ENCODE measurements at regions not wholly inside any gene's neighbourhood (a gene's known extent, or its start where the extent isn't known, plus 50 kb on each side); places are given as distances from the start of the nearest gene placed in this dataset.

DNA sequence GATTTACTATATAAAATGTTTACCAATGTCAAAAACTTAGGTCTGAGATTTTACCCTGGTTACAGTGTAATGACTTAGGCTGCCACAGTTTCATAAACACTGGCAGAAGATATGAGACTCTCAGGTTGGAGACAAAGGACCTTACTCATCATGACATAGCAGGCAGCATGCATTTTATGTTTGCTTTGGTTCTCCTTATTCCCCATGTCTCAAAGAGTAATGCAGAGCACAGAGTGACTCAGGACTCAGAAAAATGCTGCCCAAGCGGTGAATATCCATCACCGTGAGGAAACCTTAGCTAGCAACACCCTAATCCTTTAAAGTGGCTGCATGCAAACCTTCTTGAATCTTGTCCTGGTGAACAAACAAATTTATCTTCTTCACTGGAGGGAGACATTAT lies 112.1 kb upstream of the EYS start:
- FAIRE-seq (no peak), DNase-seq (ENCODE audit: low read depth, low spot score) (no peak)
- POLR2A ChIA-PET = no interaction called here
- intact Hi-C loops (cut with micrococcal nuclease) (no loop called here), dilution Hi-C loops (cut with MboI; ENCODE audit: extremely low pct_ligation_motif_present, low sequenced_read_pairs) (no loop called here)
- Histone ChIP-seq H2AFZ (ENCODE audit: low read depth, low read length) (no peak overlapping the region), H3K4me1 (ENCODE audit: control insufficient read depth, extremely low read depth, insufficient read depth, low read length) (no peaks in the 10 kb centered on the region), H3K9me3 (replicated peaks; ENCODE audit: control insufficient read depth, insufficient read depth, low read length) (no peaks in the 10 kb centered on the region), H3K79me2 (ENCODE audit: control insufficient read depth, insufficient read depth, low read length) (no peaks in the 10 kb centered on the region), H3K9me1 (replicated peaks; ENCODE audit: control insufficient read depth, extremely low read depth, insufficient read depth, low read length) (no peaks in the 10 kb centered on the region), H3K4me3 (replicated peaks in 1 of 3; ENCODE audit: insufficient read depth in 1 of 3, low read depth in 1 of 3, low read length in 3 of 3) (no peak overlapping the region), H3K9ac (replicated peaks; ENCODE audit: extremely low read depth, insufficient read depth, low read length) (no peak overlapping the region), H4K20me1 (replicated peaks; ENCODE audit: control insufficient read depth, extremely low read depth, insufficient read depth, low read length) (no peaks in the 10 kb centered on the region), H3K27ac (ENCODE audit: insufficient read depth, low read depth, low read length) (no peak overlapping the region), H3K36me3 (ENCODE audit: control insufficient read depth in 2 of 2, extremely low read depth in 1 of 2, insufficient read depth in 2 of 2, low read length in 2 of 2) (no peaks in the 10 kb centered on the region), H3K27me3 (ENCODE audit: control insufficient read depth in 2 of 2, insufficient read depth in 2 of 2, low read length in 2 of 2) (no peaks in the 10 kb centered on the region), H3K4me2 (ENCODE audit: insufficient read depth, low read length) (no peak overlapping the region)
- CTCF ChIA-PET = no interaction called here
- no TSS peak for BruUV-seq (replicated peaks)
- TF ChIP-seq, protein P1, sequence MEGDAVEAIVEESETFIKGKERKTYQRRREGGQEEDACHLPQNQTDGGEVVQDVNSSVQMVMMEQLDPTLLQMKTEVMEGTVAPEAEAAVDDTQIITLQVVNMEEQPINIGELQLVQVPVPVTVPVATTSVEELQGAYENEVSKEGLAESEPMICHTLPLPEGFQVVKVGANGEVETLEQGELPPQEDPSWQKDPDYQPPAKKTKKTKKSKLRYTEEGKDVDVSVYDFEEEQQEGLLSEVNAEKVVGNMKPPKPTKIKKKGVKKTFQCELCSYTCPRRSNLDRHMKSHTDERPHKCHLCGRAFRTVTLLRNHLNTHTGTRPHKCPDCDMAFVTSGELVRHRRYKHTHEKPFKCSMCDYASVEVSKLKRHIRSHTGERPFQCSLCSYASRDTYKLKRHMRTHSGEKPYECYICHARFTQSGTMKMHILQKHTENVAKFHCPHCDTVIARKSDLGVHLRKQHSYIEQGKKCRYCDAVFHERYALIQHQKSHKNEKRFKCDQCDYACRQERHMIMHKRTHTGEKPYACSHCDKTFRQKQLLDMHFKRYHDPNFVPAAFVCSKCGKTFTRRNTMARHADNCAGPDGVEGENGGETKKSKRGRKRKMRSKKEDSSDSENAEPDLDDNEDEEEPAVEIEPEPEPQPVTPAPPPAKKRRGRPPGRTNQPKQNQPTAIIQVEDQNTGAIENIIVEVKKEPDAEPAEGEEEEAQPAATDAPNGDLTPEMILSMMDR (IDR thresholded peaks at IDR 0.05; ENCODE audit: extremely low read depth in 1 of 2, insufficient read depth in 1 of 2, low read depth in 1 of 2, low read length in 2 of 2) = no peak
- TF ChIP-seq, protein P2, sequence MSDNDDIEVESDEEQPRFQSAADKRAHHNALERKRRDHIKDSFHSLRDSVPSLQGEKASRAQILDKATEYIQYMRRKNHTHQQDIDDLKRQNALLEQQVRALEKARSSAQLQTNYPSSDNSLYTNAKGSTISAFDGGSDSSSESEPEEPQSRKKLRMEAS (IDR thresholded peaks at IDR 0.05; ENCODE audit: insufficient read depth, insufficient read length) = no peak
- TF ChIP-seq GATA2 (IDR thresholded peaks at IDR 0.05; ENCODE audit: insufficient read depth, insufficient read length, low read depth, low read length) = no peak
- TF ChIP-seq MYC (IDR thresholded peaks at IDR 0.05; ENCODE audit: low read depth, low read length) = no peak
- no peak for TF ChIP-seq POLR2AphosphoS5 (IDR thresholded peaks at IDR 0.05; ENCODE audit: insufficient read depth, low read depth, low read length)
- no peak for TF ChIP-seq JUN (IDR thresholded peaks at IDR 0.05; ENCODE audit: borderline replicate concordance, insufficient read depth, insufficient read length, low read depth)
- TF ChIP-seq FOS (IDR thresholded peaks at IDR 0.05; ENCODE audit: borderline replicate concordance, insufficient read depth, low read length) = no peak
- TF ChIP-seq EZH2 (IDR thresholded peaks at IDR 0.05; ENCODE audit: borderline replicate concordance, low read depth, low read length, severe bottlenecking) = no peak
- no peak for TF ChIP-seq POLR2A (IDR thresholded peaks at IDR 0.05; ENCODE audit: low read depth, low read length)

Data from endothelial cell of umbilical vein (primary cell).